ENCODE measurements at regions not wholly inside any gene's neighbourhood (a gene's known extent, or its start where the extent isn't known, plus 50 kb on each side); places are given as distances from the start of the nearest gene placed in this dataset.

DNA sequence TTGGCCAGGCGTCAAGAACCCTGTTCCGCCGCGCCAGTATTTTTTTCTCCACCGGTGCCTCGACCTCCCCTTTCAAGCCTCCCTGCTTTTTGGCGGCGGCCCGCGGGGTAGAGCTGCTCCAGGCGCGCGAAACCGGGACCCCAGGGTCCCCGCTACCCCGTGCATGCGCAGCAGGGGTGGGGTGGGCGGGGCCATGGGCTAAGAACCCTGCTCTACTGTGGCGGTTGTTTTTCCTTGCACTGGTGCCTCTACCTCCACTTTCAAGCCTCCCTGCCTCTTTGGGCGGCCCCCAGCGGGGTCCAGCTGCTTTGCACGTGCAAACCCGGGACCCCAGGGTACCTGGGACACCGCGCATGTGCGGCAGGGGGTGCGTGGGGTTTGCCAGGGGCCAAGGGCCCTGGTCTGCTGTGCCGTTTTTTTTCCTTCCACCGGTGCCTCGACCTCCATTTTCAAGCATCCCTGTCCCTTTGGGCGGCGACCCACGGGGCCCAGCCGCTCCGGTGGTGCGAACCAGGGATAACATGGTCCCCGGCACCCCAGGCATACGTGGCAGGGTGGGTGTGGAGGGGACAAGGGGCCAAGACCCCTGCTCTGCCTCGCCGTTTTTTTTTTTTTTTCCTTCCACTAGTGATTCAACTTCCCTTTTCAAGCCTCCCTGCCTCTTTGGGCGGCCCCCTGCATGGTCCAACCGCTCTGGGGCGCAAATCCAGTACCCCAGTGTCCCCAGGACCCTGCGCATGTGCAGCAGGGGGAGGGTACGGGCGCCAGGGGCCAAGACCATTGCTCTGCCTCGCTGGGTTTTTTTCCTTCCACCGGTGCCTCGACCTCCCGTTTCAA, 326.8 kb downstream of the ALG10 start:
- Histone ChIP-seq H3K9me2 (ENCODE audit: low read depth, low read length) (no peaks in the 10 kb centered on the region), H3K9ac (ENCODE audit: low read length) (no peak overlapping the region), H3K27me3 (ENCODE audit: insufficient read depth, low read length) (no peaks in the 10 kb centered on the region), H2AFZ (ENCODE audit: low read length) (no peak overlapping the region), H4K20me1 (ENCODE audit: insufficient read depth, low read length) (no peaks in the 10 kb centered on the region), H3K27ac (ENCODE audit: low read depth, low read length, poor library complexity, severe bottlenecking) (no peak overlapping the region), H3K4me1 (ENCODE audit: insufficient read depth, low read length, severe bottlenecking) (no peaks in the 10 kb centered on the region), H3K36me3 (ENCODE audit: insufficient read depth, low read length) (no peaks in the 10 kb centered on the region), H3K9me3 (ENCODE audit: low read length) (no peaks in the 10 kb centered on the region), H3K79me2 (ENCODE audit: insufficient read depth, low read length) (no peaks in the 10 kb centered on the region), H3K4me2 (ENCODE audit: low read length) (no peak overlapping the region), H3F3A (ENCODE audit: insufficient read depth, low read length) (no peaks in the 10 kb centered on the region), H3K4me3 (ENCODE audit: low read depth, low read length, poor library complexity, severe bottlenecking) (no peak overlapping the region)
- TF ChIP-seq, protein P1, sequence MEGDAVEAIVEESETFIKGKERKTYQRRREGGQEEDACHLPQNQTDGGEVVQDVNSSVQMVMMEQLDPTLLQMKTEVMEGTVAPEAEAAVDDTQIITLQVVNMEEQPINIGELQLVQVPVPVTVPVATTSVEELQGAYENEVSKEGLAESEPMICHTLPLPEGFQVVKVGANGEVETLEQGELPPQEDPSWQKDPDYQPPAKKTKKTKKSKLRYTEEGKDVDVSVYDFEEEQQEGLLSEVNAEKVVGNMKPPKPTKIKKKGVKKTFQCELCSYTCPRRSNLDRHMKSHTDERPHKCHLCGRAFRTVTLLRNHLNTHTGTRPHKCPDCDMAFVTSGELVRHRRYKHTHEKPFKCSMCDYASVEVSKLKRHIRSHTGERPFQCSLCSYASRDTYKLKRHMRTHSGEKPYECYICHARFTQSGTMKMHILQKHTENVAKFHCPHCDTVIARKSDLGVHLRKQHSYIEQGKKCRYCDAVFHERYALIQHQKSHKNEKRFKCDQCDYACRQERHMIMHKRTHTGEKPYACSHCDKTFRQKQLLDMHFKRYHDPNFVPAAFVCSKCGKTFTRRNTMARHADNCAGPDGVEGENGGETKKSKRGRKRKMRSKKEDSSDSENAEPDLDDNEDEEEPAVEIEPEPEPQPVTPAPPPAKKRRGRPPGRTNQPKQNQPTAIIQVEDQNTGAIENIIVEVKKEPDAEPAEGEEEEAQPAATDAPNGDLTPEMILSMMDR (IDR thresholded peaks at IDR 0.05; ENCODE audit: low read length), result no peak
- no peak for TF ChIP-seq EZH2 (IDR thresholded peaks at IDR 0.05; ENCODE audit: borderline replicate concordance, low read length)

DNA sequence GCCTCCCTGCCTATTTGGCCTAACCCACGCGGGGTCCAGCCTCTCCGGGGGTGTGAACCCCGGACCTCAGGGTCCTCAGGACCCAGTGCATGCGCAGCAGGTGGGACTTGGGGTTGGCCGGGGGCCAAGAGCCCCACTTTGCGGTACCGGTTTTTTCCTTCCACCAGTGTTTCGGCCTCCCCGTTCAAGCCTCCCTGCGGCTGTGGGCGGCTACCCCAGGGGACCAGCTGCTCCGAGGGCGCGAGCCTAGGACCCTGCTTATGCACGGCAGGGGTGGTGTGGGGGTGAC, 327.3 kb downstream of the ALG10 start:
- Histone ChIP-seq H3F3A (ENCODE audit: insufficient read depth, low read length) (no peaks in the 10 kb centered on the region), H3K9me2 (ENCODE audit: low read depth, low read length) (no peaks in the 10 kb centered on the region), H3K4me2 (ENCODE audit: low read length) (no peak overlapping the region), H2AFZ (ENCODE audit: low read length) (no peak overlapping the region), H3K36me3 (ENCODE audit: insufficient read depth, low read length) (no peaks in the 10 kb centered on the region), H4K20me1 (ENCODE audit: insufficient read depth, low read length) (no peaks in the 10 kb centered on the region), H3K79me2 (ENCODE audit: insufficient read depth, low read length) (no peaks in the 10 kb centered on the region), H3K27ac (ENCODE audit: low read depth, low read length, poor library complexity, severe bottlenecking) (no peak overlapping the region), H3K4me1 (ENCODE audit: insufficient read depth, low read length, severe bottlenecking) (no peaks in the 10 kb centered on the region), H3K9ac (ENCODE audit: low read length) (no peak overlapping the region), H3K27me3 (ENCODE audit: insufficient read depth, low read length) (no peaks in the 10 kb centered on the region), H3K4me3 (ENCODE audit: low read depth, low read length, poor library complexity, severe bottlenecking) (no peak overlapping the region), H3K9me3 (ENCODE audit: low read length) (no peaks in the 10 kb centered on the region)
- TF ChIP-seq, protein P1 (IDR thresholded peaks at IDR 0.05; ENCODE audit: low read length), result no peak
- TF ChIP-seq EZH2 (IDR thresholded peaks at IDR 0.05; ENCODE audit: borderline replicate concordance, low read length), result no peak

DNA sequence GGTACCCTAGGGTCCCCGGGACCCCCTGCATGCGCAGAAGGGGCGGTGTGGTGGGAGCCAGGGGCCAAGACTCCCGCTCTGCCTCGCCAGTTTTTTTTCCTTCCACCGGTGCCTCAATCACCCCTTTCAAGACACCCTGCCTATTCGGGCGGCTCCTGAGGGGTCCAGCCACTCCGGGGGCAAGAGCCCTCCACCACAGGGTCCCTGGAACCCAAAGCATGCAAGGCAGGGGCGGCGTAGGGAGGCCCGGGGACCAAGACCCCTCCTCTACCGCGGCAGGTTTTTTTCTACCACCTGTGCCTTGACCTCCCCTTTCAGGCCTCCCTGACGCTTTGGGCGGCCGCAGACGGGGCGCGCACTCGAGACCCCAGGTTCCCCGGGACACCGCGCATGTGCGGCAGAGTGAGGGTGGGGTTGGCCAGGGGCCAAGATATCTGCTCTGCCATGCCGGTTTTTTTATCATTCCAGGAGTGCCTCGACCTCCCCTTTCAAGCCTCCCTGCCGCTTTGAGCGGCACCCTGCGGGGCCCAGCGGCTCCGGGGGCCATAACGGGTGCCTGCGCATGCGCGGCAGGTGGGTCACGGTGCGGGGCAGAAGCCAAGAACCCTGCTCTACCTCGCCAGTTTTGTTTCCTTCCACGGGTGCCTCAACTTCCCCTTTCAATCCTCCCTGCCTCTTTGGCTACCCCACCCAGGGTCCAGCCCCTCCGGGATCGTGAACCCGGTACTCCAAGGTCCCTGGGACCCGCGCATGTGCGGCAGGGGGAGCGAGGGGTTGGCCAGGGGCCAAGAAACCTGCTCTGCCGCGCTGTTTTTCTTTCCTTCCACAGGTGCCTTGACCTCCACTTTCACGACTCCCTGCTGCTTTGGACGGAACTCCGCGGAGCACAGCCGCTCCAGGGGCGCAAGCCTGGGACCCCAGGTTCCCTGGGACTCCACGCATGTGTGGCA, 328.1 kb downstream of the ALG10 start:
- H3K9me2 ChIP-seq (ENCODE audit: low read depth, low read length), result no peaks in the 10 kb centered on the region
- no peak overlapping the region for H3K27ac ChIP-seq (ENCODE audit: low read depth, low read length, poor library complexity, severe bottlenecking)
- no peaks in the 10 kb centered on the region for H3K9me3 ChIP-seq (ENCODE audit: low read length)
- H2AFZ ChIP-seq (ENCODE audit: low read length), result no peak overlapping the region
- H3K9ac ChIP-seq (ENCODE audit: low read length), result no peak overlapping the region
- no peaks in the 10 kb centered on the region for H3K36me3 ChIP-seq (ENCODE audit: insufficient read depth, low read length)
- H3K4me2 ChIP-seq (ENCODE audit: low read length), result no peak overlapping the region
- H3K79me2 ChIP-seq (ENCODE audit: insufficient read depth, low read length), result no peaks in the 10 kb centered on the region
- H3F3A ChIP-seq (ENCODE audit: insufficient read depth, low read length), result no peaks in the 10 kb centered on the region
- no peaks in the 10 kb centered on the region for H4K20me1 ChIP-seq (ENCODE audit: insufficient read depth, low read length)
- H3K27me3 ChIP-seq (ENCODE audit: insufficient read depth, low read length), result no peaks in the 10 kb centered on the region
- H3K4me3 ChIP-seq (ENCODE audit: low read depth, low read length, poor library complexity, severe bottlenecking), result no peak overlapping the region
- TF ChIP-seq, protein P1 (IDR thresholded peaks at IDR 0.05; ENCODE audit: low read length), result no peak
- TF ChIP-seq EZH2 (IDR thresholded peaks at IDR 0.05; ENCODE audit: borderline replicate concordance, low read length), result no peak
- no peaks in the 10 kb centered on the region for H3K4me1 ChIP-seq (ENCODE audit: insufficient read depth, low read length, severe bottlenecking)
